ENCODE measurements at regions not wholly inside any gene's neighbourhood (a gene's known extent, or its start where the extent isn't known, plus 50 kb on each side); places are given as distances from the start of the nearest gene placed in this dataset.

DNA sequence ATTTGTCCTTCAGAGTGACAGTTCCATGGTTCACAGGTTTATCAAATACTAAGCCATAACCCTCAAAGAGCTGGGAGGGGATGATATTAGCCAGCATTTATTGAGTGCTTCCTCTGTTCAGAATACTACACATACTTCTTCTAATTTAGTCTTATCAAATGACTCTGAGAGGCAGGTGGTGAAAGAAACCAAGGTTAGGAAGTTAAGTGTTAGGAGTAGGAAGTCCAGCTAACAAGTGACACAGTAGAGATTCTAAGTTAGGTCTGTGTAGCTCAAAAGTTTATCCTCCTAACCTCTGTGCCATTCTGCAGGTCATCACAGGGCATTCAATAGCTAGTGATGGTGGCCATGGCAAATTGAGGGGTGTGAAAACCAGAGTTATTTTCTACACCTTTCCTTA, 198.3 kb upstream of the MID1 start:
- TF ChIP-seq POLR2A (IDR thresholded peaks at IDR 0.05; ENCODE audit: low read depth) (no peak), EP300 (IDR thresholded peaks at IDR 0.05) (no peak), POLR2AphosphoS5 (IDR thresholded peaks at IDR 0.05) (no peak)
- TF ChIP-seq, protein P1, sequence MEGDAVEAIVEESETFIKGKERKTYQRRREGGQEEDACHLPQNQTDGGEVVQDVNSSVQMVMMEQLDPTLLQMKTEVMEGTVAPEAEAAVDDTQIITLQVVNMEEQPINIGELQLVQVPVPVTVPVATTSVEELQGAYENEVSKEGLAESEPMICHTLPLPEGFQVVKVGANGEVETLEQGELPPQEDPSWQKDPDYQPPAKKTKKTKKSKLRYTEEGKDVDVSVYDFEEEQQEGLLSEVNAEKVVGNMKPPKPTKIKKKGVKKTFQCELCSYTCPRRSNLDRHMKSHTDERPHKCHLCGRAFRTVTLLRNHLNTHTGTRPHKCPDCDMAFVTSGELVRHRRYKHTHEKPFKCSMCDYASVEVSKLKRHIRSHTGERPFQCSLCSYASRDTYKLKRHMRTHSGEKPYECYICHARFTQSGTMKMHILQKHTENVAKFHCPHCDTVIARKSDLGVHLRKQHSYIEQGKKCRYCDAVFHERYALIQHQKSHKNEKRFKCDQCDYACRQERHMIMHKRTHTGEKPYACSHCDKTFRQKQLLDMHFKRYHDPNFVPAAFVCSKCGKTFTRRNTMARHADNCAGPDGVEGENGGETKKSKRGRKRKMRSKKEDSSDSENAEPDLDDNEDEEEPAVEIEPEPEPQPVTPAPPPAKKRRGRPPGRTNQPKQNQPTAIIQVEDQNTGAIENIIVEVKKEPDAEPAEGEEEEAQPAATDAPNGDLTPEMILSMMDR (IDR thresholded peaks at IDR 0.05), result no peak
